Limb (tissue), 2 donors: ENCODE measurements at regions not wholly inside any gene's neighbourhood (a gene's known extent, or its start where the extent isn't known, plus 50 kb on each side); places are given as distances from the start of the nearest gene placed in this dataset.

Source experiments
- DNase-seq, 2 donors: peaks; one replicate each; pipeline ENCODE4 v3.0.0-alpha.2; 2016; ENCODE audit errors: extremely low spot score in 2 of 2

DNA sequence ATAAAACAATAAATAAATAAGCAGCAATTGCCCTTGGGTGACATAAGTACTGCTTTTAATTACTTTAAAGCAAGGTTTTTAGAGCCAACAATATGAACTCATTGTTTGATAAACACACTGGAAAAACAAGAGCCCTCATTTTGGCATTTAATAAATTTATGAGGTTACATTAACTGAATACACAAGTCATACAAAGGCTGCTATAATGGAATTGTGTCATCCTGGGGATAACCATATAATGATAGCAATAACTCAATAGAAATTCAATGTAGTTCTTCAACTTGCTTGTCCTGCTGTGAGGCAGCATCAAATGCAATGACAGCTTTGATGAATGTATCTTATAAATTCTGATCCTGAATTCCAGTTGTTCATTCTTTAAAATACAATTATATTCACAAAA, 1512.5 kb downstream of the STIM2 start:
- no peak for DNase-seq

DNA sequence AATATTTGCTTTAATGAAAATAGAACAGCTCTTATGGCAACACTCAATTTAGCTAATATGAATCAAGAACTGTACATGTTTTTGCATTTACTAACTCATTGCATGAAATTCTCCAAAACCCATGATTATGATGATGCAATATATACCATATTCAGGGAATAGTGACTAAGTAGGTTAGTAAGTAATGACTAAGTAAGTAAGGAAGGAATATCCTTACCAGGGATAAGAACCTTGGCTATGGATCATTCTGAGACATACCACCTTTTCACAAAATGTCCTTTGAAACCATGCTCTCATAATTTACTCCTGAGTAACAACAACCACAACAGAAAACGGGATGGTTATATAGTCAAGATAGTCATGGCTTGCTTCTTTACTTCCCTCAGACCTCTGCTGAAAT, 1513.0 kb downstream of the STIM2 start:
- no peak for DNase-seq

DNA sequence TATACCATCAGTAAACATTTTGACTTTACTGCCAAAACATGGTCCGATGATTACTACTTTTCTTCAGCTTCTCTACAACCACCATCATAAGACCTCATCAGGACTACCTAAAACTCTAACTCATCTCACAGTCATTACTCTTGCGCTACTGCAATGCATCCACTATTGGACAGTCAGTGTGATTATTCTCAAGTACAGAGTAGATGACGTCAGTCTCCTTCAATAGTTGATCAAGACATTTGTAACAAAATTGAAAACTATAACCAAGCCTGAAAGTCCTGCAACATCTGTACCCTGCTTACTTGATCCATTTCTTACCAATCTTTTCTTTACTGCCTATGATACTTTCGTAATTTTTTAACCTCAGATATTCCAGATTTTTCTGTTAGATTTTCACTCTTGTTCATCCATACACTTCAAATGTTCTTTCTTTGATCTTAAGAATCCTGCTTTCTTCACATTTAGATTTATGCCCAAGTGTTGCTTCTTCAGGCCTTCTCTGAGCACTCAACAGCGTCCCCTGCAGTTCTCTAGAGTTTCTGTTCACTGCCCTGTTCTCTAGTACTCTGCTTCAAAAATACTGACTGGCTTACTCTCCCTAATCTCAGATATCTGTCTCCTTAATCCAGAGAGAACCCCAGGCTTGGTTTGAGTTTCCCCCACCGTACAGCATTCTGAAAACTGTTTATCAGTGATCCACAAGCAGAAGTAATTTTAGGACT, 1517.6 kb downstream of the STIM2 start:
- no peak for DNase-seq

GRCh38 chr4:28385801-28386200, 1525.2 kb downstream of the STIM2 start:
- DNase-seq, result no peak

DNA sequence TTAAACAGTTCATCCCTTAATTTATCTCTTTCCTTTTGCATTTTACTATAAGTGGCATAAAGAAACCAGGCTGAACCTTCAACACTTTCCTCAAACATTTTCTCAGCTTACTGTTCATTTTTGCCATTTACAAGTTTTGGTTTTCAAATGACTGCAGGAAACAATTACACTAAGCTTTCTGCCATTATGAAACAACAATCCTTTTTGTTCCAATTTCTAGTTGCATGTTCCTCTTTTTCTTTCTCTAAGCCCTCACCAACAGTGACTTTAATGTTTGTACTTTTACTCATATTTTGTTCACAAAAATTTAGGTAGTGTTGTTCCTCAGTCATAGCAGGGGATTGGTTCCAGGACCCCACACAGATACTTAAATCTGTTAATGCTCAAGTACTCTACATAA, 1526.1 kb downstream of the STIM2 start:
- DNase-seq, result no peak

DNA sequence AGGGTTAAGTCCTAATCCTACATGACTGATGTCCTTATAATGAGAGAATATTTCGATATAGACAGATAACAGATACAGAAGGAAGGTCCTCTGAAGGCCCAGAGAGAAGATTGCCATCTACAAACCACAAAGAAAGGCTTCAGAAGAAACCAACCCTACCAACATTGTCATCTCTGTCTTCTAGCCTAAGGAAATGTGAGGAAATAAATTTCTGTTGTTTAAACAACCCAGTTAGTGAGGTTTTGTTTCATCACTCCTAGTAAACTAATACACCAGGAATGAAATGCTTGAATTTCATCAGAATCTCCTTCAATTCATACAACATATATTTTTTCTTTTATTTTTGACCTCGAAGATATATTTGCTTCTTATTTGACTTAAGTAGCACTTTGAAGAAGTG, 1527.8 kb downstream of the STIM2 start:
- no peak for DNase-seq

DNA sequence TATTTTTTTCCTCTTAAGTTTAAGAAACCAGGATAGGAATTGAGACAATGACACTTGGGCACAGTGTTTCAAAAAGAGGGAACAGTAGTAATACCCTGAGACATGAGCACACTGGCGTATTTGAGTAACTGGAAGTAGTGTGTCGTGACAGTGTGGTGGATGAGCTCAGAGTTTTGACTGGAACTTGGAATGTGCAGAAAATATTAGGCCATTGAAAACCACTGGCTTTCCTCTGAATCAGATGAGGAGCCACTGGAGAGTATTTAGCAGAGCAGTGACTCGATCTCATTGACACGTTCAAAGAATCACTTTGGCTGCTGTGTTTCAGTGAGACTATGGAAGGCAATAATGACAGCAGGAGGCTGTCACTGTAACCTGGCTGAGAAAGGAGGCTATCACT, 1531.2 kb downstream of the STIM2 start:
- DNase-seq, result no peak

- DNase-seq, result no peak
Measured at GRCh38 chr4:28402751-28403150, 1542.1 kb downstream of the STIM2 start.

DNA sequence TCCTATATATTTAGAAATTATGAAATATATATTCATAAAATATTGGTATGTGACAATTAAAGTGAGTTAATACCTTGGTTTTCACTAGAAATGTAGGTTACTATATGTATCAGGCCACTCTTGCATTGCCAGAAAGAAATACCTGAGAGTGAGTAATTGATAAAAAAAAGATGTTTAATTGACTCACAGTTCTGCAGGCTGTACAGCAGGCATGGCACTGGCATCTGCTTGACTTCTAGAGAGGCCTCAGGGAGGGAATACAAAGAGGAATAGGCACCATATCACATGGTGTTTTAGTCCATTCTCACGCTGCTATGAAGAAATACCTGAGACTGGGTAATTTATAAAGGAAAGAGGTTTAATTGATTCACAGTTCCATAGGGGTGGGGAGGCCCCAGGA, 1560.6 kb downstream of the STIM2 start:
- DNase-seq, result no peak

GRCh38 chr4:28426251-28426650, 1565.6 kb downstream of the STIM2 start:
- DNase-seq, result no peak

- no peak for DNase-seq
Measured at GRCh38 chr4:28427306-28428085, 1566.9 kb downstream of the STIM2 start.

DNA sequence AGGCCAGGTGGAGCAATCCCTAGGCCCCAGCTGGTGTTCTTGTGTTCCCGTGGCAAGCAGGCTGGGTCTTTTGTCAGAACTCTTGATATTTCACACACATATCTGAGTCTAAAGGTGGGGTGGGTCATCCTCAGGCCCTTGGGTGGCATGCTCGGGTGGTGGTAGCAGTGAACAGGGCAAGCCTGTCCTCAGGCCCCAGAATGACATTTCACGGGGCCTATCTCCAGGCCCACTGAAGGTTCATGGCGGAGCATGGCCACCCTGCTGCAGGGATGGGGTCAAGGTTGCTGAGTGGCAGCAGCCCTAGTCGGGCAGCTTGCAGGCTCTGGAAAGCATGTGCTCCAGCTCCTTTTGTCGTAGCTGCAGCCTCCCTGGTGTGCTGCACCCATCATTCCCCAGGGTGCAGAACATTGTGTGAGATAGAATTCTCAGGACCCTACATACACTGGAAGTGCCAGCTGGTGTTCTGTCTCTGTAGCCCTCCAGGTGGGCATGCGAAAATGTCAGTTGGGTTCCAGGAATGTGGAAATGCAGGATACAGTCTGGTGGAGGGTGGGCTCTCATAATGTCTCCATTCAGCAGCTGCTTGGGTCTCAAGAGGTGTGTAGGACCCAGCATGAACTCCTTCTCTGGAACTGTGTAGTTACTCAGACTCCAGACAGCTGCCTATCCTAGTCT, 1571.8 kb downstream of the STIM2 start:
- no peak for DNase-seq

DNA sequence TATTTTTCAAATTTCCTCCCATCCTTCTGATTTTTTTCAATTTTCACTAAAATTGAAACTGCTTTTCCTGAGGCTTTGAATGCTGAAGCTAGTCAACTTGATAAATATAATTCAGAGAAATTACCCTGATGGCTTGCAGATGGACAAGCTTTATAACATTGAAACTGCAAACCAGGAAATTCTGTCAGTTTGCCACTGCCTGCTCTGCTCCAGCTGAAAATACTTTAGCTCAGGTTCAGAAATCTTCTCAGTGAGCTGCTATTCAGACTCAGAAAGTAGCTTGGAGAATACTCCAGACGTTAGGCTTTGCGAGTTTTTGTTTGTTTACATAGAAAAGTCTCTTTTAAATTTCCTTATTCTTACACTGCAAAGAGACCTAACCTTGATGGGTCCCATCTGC, 1574.7 kb downstream of the STIM2 start:
- DNase-seq, result peak in 1 of 2 donors; percentile 52

DNA sequence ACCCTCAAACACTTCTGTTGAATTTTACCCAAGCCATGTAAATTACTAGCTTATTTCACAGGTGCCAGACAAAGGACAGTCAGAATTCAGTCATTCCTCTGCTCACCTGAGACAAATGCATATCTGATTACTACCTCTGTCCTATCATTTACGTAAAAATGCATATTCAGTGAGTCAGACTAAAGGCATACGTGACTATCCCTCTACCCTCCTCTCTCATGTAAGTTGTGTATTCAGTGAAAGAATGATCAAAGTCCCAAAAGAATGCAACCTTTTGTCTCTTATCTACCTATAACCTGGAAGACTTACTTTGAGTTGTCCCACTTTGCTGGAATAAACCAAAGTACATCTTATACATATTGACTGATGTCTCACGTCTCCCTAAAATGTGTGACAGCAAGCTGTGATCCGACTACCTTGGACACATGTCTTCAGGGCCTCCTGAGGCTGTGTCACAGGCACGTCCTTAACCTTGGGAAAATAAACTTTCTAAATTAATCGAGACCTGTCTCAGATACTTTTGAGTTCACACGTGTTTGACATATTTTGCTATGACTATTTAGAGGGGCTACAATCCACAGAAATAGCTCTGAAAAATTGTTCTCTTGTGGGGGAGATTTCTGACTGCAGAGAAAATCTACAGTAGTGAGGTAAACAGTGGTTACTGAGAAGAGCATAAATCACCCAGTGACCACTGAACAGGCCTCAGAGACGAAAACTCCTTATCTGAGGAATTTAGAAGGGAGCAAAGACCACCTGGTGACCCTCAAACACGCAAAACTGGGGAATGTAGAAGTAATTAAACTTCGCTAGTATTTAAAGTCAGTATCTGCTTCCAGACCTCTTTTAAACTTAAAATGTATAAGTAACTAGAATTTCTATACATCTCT, 1575.8 kb downstream of the STIM2 start:
- DNase-seq, result no peak

GRCh38 chr4:28443371-28443770, 1582.7 kb downstream of the STIM2 start:
- DNase-seq, result no peak

DNA sequence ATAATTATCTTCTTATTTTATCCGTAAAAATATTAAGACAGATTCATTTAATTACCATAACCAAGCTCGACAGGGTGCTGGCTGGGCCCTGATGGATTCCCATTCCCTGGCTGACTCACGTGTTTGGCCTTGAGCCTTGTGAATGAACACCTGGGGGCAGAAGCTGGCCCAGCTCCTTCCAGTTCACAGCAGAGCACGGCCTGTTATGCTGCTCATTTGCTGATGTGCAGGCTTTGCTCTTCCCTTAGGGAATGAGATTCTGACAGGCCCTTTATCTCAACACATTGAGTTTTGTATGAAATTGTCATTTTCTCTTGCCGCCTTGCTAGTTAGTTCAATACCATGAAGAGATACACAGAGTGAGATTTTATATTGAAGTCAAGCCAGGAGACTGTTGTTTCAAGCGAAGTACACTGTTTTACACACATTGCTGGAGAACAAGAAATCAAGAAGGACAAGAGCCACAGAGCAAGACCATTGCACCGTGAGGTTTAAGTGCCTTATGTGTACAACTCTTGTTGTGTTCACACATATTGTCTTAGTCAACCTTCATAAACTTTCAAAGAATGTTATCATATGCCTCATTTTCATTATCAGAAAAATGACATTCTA, 1583.3 kb downstream of the STIM2 start:
- no peak for DNase-seq

- no peak for DNase-seq
Measured at GRCh38 chr4:28444886-28445496, 1584.3 kb downstream of the STIM2 start.

DNA sequence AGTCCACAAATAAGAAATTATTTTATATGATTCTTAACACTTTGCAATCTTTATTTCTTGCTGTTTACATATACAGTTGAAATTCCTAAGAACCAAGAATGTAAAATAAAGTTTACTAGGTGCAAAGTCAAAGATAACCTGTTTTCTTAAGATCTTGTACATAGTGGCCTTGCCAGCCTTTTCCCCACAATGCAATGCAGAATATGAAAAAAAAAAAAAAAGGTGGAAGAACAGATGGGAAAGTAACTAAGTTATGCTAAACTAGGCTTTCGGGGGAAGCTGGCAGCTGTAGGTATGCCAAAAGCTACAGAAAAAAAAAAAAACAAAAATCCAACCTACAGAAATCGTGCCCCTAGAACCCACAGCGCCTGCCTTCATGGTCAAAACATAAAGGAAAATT, 1588.4 kb downstream of the STIM2 start:
- no peak for DNase-seq

- DNase-seq, result no peak
Measured at GRCh38 chr4:28451346-28451745, 1590.7 kb downstream of the STIM2 start.
